HG03378 (cell line): ENCODE measurements at regions not wholly inside any gene's neighbourhood (a gene's known extent, or its start where the extent isn't known, plus 50 kb on each side); places are given as distances from the start of the nearest gene placed in this dataset.

Source experiments
- ATAC-seq: cut with Tn5 transposase; IDR thresholded peaks from one replicate; pipeline ENCODE4 v1.9.1; 2021; ENCODE audit warnings: mild to moderate bottlenecking, moderate library complexity; ENCODE audit not compliant: unreplicated experiment

DNA sequence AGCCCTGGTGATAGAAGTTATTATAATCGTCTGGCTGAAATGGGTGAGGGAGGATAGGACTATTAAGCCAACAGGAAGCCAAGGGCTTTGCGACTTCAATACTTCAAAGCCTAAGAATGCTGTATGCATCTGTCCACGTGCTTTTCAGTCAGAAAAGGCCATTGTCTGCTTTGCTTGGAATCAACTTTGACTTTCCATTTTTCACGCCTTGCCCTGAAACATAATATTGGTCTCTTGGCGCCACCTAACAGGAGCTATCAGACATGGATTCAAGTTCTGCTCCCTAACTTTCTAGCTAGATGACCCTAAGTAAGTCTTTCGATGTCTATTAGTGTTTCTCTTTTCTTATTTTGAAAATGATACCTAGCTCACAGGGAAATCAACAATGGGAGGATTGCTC, 572.6 kb downstream of the TLR4 start:
- ATAC-seq, result no peak

DNA sequence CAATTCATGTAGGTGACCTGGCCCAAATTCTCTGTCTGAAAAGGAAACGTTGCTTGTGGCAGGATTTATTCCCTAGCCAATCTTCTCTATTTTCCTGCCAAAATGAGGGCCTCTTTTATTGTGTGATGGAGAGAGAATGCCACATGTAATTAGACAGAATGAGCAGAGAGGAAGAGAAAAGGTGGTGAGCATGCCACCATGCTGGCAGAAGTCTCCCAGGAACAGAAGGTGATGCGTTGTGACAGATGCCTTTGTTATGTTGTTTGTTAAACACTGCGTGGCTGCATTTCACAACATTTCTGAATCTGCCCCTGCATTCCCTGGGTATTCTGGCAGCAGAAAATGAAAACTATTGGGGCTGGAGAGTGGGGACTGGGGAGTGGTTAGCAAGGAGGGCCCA, 577.6 kb downstream of the TLR4 start:
- ATAC-seq, result no peak

DNA sequence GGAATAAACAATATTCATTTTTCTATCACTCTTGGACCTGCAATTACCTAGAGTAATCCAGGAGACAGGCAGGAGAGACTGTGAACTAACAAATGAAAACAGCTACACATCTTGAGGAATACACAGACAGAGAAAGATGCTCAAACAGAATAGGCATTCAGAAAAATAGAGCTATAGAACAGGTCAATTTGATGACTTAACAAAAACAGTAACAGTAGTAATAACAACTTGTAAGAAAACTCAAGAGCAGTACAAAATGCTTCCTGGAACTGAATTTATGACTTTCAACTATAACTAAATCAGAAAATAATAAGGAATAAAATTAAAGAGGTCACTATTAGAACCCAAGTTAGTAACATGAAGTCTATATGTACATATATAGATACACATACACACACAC, 579.3 kb downstream of the TLR4 start:
- ATAC-seq, result no peak

DNA sequence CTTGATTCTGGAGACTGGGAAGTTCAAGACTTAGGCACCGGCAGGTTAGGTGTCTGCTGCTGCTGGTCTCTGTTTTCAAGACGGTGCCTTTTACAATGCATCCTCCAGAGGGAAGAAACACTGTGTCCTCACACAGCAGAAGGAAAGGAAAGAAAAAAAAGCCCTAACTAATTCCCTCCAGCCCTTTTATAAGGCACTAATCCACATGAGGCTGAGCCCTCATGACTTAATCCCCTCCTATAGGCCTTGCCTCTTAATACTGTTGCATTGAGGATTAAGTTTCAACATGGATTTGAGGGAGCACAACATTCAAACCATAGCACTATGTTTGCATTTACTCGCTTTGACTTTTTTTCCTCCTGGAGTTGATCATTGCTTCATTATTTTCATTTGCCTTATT, 585.9 kb downstream of the TLR4 start:
- no peak for ATAC-seq

DNA sequence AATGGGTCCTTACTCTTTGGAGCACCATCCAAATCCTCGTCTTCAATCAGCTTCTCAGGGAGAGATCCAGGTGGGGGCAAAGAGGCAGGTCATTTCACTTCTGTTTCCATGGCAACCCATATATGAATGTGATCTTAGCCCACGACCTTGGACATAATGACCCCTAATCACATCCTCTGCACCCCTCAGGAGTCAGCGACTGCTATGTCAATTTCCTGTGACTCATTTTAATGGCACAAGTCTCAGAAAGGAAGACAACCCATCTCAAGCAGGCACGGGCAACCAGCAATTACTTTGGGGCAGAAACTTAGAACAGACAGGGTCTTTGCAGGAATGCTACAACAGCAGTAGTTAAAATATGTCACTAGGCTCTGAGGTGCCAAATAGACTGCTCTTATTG, 591.2 kb downstream of the TLR4 start:
- ATAC-seq, result no peak

DNA sequence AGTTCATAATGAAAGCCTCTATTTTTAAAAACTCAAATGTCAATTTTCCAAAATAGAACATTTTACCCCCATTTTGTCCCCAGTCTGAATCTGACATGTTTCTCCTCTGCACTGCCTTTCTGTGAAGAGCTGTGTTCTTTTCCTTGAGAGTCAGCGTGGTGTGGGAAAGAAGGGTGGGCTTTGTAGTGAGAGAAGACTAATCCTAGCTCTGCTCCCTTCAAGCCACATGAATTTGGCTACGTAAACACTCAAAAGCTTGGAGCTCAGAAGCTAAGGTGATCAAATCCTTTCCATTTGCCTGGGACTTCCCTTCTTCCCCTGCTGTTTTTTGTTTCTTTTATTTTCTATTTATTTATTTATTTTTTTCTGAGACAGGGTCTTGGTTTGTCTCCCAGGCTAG, 598.5 kb downstream of the TLR4 start:
- ATAC-seq, result no peak

DNA sequence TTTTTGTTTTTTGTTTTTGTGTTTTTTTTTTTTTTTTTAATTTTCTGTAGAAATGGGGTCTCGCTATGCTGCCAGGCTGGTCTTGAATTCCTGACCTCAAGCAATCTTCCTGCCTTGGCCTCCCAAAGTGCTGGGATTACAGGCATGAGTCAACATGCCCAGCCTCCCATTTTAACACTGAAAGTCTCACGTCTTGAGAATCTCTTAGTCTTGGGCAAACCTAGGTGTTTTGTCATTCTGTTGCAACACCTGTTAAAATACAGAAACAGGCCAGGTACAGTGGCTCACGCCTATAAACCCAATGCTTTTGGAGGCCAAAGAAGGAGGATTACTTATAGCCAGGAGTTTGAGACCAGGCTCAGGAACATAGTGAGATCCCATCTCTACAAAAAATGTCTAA, 599.0 kb downstream of the TLR4 start:
- ATAC-seq, result no peak

DNA sequence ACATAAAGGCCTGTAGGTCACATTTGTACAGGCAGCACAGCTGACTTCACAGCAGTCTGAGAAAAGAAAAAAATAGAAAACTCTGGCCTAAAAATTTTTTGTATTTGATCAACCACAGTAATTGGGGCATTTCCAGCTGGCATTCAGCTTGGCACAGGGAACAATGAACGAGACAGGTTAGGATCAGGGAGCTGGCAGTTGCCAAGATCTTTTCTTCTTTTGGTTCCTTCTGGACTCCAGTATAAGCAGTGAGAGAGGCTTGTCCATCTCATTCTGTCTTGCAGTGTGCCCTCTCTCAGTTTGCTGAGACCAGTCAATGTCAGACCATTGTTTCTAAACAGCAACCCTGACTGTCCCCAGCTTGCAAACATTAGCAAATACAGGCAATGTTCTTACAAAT, 601.1 kb downstream of the TLR4 start:
- ATAC-seq, result no peak

DNA sequence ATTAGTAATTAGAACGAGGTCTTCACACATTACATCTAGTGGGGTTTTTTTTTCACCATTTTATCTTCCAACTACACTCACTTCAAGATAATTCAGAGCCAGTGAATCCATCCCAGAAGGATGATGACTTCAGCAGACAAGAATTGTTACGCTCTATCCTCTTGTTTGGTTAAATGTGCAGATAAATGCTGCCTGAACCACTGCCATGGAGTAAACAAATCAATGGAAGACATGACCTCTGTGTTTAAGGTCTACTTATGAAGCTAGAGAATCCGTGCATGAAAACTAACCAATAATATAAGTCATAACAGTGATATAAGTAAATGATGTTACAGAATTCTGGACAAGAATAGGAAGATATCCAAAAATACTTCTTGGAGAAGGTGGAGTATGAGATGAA, 602.6 kb downstream of the TLR4 start:
- no peak for ATAC-seq

DNA sequence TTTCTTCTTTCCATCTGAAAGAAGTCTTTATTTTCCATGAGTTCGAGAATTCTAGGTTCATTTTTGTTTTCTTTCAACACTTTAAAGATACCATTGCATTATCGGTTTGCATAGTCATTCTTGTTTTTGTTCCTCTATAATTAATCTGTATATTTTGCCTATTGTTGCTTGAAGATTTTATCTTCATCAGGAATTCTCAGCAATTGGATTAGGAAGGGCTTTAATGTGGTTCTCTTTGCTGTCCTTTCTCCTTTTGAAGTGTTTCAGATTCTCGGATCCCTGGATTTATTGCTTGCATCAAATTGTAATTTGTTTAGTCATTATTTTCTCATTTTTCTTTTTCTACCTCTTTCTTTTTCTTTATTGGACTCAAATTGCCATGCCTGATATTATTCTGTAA, 609.8 kb downstream of the TLR4 start:
- no peak for ATAC-seq

DNA sequence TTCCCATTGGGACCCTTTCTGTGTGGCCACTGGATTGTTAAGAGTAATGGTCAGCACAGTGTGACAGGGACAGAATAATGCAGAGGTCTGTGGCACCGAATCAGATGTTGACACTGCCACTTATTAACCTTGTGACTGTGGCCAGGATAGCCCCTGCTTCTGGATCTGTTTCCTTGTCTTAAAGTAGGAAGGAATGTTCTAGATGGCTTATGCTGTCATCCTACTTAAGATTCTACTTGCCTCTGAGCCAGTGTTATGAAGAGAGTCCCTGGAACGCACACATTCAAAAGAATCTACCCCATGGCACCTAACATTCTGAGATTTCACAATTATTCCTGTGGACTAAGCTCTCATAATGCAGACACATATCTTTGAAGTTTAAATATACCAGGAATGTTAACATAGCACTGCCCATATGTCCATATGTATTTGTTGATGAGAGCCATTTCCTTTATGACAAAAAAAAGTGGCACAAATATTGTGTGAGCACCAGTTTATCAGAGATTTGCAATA, 612.7 kb downstream of the TLR4 start:
- no peak for ATAC-seq

DNA sequence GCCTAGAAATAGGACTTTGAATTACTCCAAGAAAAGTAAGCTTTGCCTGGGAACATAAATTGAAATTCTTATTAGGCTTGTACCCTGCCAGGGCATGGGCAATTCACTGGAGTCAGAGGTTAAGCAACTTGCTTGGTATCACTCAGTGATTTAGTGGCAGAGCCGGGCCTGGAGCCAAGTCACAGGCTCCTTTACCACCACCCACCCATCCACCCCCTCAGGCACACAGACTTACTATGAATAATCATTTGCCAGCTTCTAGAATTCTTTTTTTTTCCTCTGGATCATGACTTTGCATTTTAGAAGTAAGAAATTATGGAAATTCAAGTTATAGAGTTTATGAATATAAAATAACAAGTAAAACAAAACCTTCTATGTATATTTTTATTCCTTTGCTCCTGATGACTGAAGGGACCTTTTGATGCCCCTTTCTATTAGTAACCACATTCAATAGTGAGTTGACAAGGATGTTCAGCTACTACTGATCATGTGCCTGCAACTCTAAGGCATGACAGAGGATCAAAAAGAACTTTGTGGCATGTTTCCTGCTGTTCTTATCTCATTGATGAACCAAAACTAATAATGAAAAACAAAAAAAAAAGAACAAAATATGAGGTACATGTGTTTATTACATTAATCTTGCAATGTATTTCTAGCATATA, 614.7 kb downstream of the TLR4 start:
- ATAC-seq, result no peak

DNA sequence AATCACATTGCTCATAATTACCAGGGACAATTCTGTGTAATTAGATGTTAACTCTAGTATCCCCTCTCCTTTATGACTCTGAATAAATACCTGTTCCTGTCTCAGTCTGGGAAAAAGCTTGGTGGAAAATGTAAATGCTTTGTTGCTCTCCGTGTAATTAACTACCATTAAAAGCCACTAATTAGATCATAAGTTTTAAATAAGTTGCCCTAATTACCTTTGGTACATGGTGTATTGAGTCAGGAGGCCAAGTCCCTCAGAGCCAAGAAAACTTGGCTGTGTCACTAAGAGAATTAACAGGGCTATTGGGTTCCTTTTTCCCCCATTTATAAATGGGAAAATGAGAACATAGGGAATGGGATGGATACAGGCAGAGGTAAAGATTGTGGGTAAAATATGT, 617.6 kb downstream of the TLR4 start:
- no peak for ATAC-seq

DNA sequence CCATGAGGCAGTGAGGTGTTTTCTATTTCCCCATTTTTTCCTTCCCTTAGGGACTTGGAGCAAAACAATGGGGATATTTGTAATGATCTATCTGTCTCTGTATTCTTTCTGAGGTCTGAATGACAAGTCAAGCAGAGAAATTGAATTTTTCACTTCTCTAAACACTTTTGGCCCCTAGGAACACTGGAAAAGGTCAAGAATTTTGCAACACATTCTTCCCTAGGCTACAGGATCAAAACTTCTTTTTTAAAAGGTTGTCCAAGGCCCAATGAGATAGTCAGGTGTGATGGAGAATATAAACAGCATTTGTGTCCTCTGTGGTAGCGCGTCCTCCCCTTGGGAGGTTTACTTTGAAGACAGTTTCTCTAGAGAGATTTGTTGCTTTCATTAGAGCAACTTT, 620.5 kb downstream of the TLR4 start:
- ATAC-seq, result no peak

DNA sequence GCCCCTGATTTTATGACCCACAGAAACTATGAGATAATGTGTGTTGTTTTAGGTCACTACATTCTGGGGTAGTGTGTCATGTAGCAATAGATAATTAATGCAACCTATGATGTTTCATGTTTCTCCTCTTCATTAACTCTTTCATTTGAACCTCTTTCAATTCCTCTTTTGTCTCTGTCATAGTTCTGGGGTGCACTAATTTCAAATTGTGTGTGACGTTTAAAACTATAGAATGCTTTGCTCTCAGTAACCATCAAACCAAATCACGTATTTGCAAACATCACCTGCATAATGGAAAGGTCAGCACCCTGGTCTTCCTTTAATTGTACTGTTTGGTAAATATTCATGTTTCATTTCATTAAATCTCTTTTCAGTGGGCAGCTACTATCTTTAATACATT, 621.6 kb downstream of the TLR4 start:
- ATAC-seq, result no peak

DNA sequence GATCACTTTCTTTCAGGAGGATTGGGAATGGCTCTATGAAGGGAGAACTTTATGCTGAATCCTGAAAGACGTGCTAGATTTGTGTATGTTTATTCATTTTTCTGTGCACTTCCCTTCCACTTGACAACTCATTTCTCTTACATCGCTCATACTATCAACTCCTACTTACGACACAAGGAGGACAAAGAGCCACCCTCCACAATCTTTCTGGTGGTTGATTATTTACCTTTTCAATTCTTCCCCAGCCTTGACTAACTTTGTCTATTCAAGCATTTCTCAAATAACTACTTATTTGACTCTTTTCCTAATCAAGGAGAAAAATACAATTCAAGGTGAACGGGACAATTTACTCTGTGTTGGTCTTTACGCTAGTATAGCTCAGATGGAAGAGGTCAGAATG, 622.1 kb downstream of the TLR4 start:
- ATAC-seq, result no peak

DNA sequence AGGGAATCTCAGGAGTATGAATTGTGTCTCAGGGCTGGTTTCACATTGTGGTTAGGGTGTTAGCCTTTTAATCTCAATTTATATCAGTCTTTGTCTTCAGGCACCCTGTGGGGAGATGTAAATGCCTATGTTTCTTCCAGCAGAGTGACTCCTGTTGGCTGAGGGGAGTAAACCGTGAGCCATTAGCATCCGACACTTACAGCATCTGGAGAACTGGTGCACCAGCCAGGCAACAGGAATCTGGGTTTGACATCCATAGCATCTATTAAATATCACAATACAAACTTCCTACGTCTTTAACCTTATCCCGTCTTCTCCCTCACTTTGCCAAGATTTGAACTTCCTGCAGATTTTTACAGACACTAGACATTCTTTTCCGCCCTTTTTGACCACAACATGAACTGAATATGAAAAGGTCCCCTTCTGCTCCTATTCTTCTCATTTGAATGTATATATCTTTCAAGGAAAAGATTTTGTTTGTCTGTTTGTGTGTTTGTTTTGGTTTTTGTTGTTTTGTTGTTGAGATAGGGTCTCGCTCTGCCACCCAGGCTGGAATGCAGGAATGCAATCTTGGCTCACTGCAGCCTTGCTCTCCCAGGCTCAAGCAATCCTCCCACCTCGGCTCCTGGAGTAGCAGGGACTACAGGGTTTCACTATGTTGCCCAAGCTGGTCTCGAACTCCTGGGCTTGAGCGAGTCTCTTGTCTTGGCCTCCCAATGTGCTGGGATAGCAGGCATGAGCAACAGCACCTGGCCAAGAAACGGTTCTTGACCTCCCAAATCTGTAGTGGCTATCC, 626.2 kb downstream of the TLR4 start:
- no peak for ATAC-seq

DNA sequence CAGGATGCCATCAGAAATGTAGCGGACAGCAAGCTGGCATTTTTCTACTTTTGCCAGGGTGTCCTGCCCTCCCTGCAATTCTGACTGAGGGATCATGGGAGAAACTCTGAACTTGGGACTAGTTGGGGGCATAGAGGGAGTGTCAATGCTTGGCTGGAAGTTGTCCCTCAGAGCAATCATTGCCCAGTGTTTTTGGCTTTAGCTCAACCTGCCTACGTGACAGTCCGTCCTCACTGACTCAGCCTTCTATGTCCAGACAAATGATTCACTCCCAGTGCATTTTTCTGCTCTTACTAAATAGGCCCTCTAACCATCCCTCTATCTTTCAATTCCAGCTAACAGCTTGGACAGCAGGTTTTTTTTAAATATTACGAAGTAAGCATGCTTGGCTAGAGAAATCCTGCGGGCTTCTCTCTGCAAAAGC, 627.4 kb downstream of the TLR4 start:
- no peak for ATAC-seq

DNA sequence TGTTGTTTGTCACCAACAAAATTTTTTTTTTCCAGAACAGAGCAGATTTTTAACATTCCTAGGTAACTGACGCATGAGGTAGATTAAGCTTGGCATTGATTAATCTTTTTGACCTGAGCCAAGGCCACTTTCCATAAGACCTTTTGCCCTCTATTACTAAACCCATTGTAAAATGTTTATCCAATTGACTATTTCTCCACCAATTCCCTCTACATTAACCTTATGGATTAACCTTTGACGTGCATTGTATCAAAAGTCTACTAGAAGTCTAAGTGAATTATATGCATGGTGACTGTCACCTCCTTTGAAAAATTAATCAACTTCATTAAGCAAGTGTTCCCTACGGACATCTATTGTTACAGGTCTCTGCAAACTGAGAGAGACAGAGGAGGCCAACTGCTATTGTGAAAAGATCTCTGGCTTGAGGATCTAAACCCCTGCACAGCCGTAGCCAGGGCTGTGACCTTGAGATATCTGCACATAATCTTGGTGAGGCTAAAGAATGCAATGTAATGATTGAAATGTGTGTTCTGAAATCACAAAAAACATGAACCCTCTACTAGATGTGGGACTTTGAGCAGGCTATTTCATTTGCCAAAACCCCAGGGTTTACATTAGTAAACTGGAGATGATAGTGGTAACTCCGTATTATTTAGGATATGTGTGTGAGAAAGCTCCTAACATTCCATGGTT, 632.2 kb downstream of the TLR4 start:
- no peak for ATAC-seq

DNA sequence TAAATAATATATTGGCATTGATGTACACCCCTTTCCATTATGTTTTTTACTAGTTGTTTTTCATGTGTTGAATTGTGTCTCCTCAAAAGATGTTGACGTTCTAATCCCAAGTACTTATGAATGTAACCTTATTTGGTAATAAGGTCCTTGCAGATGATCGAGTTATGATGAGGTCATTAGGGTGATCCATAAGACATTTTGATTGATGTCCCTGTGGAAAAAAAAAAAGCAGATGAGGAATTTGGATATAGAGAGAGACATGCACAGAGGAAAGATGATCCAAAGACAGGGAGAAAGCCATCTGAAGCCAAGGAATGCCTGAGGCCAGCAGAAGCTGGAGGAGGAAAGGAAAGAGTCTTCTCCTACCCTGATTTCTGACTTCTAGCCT, 632.7 kb downstream of the TLR4 start:
- ATAC-seq, result no peak

DNA sequence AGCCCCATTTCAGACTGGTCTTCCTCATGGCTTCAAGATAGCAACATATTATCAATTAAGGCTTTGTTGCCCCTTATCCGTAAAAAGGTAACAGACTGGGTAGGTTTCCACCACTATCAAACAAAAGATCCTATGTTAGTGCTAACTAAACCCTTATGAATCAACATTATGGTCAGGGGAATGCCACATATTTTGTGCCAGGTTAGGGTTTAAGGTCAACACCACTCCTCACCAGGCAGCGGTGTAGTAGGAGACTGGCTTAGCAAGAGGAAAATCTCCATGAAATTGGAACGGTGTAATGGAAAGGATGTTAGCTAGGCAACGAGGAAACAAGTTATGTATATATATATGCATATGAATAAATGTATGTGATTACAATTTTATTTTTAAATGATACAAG, 655.8 kb downstream of the TLR4 start:
- ATAC-seq, result no peak

DNA sequence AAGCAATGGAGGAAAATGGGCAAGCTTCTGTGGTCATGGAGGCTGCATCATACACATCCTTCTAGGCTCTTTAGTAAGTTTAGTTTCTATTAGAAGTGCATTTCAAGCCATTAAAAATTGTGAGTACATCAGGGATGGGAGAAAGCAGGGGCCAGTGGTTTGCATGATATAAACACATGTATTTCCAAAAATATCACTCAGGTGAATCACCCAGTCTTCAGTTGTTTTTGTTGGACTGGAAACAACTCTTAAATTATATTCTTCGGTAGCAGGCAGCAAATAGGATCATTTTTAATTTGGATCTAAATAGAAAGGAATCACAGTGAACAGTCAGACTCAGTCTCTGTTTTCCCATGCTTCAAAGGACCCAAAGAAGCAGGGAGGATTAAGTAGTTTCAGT, 657.9 kb downstream of the TLR4 start:
- ATAC-seq, result no peak
